ENCODE measurements at regions not wholly inside any gene's neighbourhood (a gene's known extent, or its start where the extent isn't known, plus 50 kb on each side); places are given as distances from the start of the nearest gene placed in this dataset.

GRCh38 chr10:117762126-117762818, 219.7 kb downstream of the EMX2 start:
- no peak for TF ChIP-seq EZH2 (IDR thresholded peaks at IDR 0.05; ENCODE audit: borderline replicate concordance, low read length)
- TF ChIP-seq CTCF (IDR thresholded peaks at IDR 0.05; ENCODE audit: low read length) = no peak
- Histone ChIP-seq H3K9ac (ENCODE audit: low read length) (no peak overlapping the region), H3K4me2 (ENCODE audit: low read length) (no peak overlapping the region)

GRCh38 chr10:117762819-117763172, 220.2 kb downstream of the EMX2 start:
- Histone ChIP-seq H3K4me3 (ENCODE audit: low read depth, low read length, poor library complexity, severe bottlenecking) (no peak overlapping the region), H3K36me3 (ENCODE audit: insufficient read depth, low read length) (no peaks in the 10 kb centered on the region), H3K79me2 (ENCODE audit: insufficient read depth, low read length) (no peaks in the 10 kb centered on the region), H3K27ac (ENCODE audit: low read depth, low read length, poor library complexity, severe bottlenecking) (no peak overlapping the region), H3K27me3 (ENCODE audit: insufficient read depth, low read length) (peaks cover 4% of the 10 kb centered on the region; the same call in 1 of the 2 replicates), H3K4me2 (ENCODE audit: low read length) (no peak overlapping the region), H3K9ac (ENCODE audit: low read length) (no peak overlapping the region), H3F3A (ENCODE audit: insufficient read depth, low read length) (no peaks in the 10 kb centered on the region), H3K4me1 (ENCODE audit: insufficient read depth, low read length, severe bottlenecking) (no peaks in the 10 kb centered on the region), H3K9me3 (ENCODE audit: low read length) (no peaks in the 10 kb centered on the region), H4K20me1 (ENCODE audit: insufficient read depth, low read length) (no peaks in the 10 kb centered on the region), H2AFZ (ENCODE audit: low read length) (no peak overlapping the region), H3K9me2 (ENCODE audit: low read depth, low read length) (no peaks in the 10 kb centered on the region)
- TF ChIP-seq CTCF (IDR thresholded peaks at IDR 0.05; ENCODE audit: low read length) = no peak
- no peak for TF ChIP-seq EZH2 (IDR thresholded peaks at IDR 0.05; ENCODE audit: borderline replicate concordance, low read length)

More at GRCh38 chr10:117762126-117762818, 219.7 kb downstream of the EMX2 start:
- Histone ChIP-seq H3K9me3 (ENCODE audit: low read length) (no peaks in the 10 kb centered on the region), H2AFZ (ENCODE audit: low read length) (no peak overlapping the region), H4K20me1 (ENCODE audit: insufficient read depth, low read length) (no peaks in the 10 kb centered on the region), H3K79me2 (ENCODE audit: insufficient read depth, low read length) (no peaks in the 10 kb centered on the region), H3K4me1 (ENCODE audit: insufficient read depth, low read length, severe bottlenecking) (no peaks in the 10 kb centered on the region), H3K4me3 (ENCODE audit: low read depth, low read length, poor library complexity, severe bottlenecking) (no peak overlapping the region), H3F3A (ENCODE audit: insufficient read depth, low read length) (no peaks in the 10 kb centered on the region), H3K9me2 (ENCODE audit: low read depth, low read length) (no peaks in the 10 kb centered on the region), H3K27me3 (ENCODE audit: insufficient read depth, low read length) (peaks cover 4% of the 10 kb centered on the region; the same call in 1 of the 2 replicates), H3K27ac (ENCODE audit: low read depth, low read length, poor library complexity, severe bottlenecking) (no peak overlapping the region), H3K36me3 (ENCODE audit: insufficient read depth, low read length) (no peaks in the 10 kb centered on the region)

- no peak overlapping the region for H3K9ac ChIP-seq (ENCODE audit: low read length)
- no peak overlapping the region for H3K4me2 ChIP-seq (ENCODE audit: low read length)
- H3F3A ChIP-seq (ENCODE audit: insufficient read depth, low read length) = no peaks in the 10 kb centered on the region
Measured at GRCh38 chr10:117763528-117763927, 221.0 kb downstream of the EMX2 start.

More at GRCh38 chr10:117763528-117763927, 221.0 kb downstream of the EMX2 start:
- no peaks in the 10 kb centered on the region for H3K9me2 ChIP-seq (ENCODE audit: low read depth, low read length)
- H2AFZ ChIP-seq (ENCODE audit: low read length) = no peak overlapping the region
- no peaks in the 10 kb centered on the region for H3K4me1 ChIP-seq (ENCODE audit: insufficient read depth, low read length, severe bottlenecking)
- no peak overlapping the region for H3K27ac ChIP-seq (ENCODE audit: low read depth, low read length, poor library complexity, severe bottlenecking)
- TF ChIP-seq EZH2 (IDR thresholded peaks at IDR 0.05; ENCODE audit: borderline replicate concordance, low read length) (no peak), CTCF (IDR thresholded peaks at IDR 0.05; ENCODE audit: low read length) (no peak)
- H3K4me3 ChIP-seq (ENCODE audit: low read depth, low read length, poor library complexity, severe bottlenecking) = no peak overlapping the region
- no peaks in the 10 kb centered on the region for H3K9me3 ChIP-seq (ENCODE audit: low read length)
- no peaks in the 10 kb centered on the region for H3K36me3 ChIP-seq (ENCODE audit: insufficient read depth, low read length)
- H4K20me1 ChIP-seq (ENCODE audit: insufficient read depth, low read length) = no peaks in the 10 kb centered on the region
- H3K79me2 ChIP-seq (ENCODE audit: insufficient read depth, low read length) = no peaks in the 10 kb centered on the region
- peaks cover 4% of the 10 kb centered on the region; the same call in 1 of the 2 replicates for H3K27me3 ChIP-seq (ENCODE audit: insufficient read depth, low read length)

Data from OCI-LY1 (cell line).